ENCODE measurements at regions not wholly inside any gene's neighbourhood (a gene's known extent, or its start where the extent isn't known, plus 50 kb on each side); places are given as distances from the start of the nearest gene placed in this dataset.
"Not testable (repeated sequence)": the region's sequence is repeated elsewhere in the genome, so short reads cannot be mapped to it uniquely, and the experiment has no call there.

DNA sequence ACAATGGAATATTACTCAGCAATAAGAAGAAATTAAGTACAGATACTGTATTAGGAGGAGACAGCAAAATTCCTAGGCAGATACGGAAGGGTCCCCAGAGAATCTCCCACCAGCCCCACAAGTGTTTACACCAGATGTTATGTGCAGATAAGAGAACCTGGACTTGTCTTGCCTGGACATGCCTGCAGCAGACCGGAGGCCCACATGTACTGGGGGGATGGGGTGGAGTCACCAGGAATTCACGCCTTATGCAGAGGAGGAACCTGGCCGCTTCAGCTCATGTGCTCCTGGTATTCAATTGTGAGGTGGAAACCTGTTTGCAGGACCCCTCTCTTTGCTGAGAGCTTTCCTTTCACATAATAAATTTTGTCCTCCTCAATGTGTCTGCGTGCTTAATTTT, 586.3 kb upstream of the DEFB115 start:
- DNase-seq = not testable (repeated sequence)

DNA sequence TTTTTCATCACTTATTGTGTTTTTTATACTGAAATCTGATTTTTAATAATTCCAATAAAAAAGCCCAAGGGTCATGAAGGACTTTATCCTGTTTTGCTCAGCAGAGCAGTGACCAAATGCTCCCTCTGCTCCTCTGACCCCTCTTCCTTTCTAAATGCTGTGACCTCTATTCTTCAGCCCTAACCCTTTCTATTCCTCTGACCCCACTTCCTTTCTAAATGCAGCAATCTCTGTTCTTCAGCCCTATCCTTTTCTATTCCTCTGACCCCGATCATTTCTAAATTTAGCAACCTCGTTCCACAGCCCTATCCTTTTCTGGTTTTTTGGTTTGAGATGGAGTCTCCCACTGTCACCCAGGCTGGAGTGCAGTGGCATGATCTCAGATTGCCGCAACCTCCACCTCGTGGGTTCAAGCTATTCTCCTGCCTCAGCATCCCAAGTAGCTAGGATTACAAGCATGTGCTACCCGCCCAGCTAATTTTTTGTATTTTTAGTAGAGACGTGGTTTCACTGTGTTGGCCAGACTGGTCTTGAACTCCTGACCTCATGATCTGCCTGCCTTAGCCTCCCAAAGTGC, 581.4 kb upstream of the DEFB115 start:
- not testable (repeated sequence) for DNase-seq

DNA sequence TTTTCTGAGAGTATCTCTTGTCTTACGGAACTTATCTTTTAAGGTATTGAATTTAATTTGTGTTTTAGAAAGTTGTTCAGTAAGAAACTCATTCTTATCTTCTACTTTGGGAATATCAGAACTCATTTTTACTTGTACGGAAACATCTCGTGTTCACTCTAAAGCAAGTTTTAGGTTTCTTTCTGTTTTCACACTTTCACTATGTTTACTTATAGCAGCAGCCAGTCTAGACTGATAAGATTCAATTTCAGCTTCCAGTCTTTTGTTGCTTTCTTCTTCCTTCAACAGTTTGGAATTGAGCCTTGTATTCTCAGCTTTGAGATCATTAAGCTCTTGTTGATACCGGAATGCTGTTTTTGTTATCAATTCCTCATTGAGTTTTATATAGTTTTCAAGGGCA, 575.2 kb upstream of the DEFB115 start:
- DNase-seq = not testable (repeated sequence)

- not testable (repeated sequence) for DNase-seq
These were observed 544.6 kb upstream of the DEFB115 start for GRCh38 chr20:30712861-30713260.

GRCh38 chr20:30719415-30720199, 537.9 kb upstream of the DEFB115 start:
- DNase-seq = not testable (repeated sequence)

DNA sequence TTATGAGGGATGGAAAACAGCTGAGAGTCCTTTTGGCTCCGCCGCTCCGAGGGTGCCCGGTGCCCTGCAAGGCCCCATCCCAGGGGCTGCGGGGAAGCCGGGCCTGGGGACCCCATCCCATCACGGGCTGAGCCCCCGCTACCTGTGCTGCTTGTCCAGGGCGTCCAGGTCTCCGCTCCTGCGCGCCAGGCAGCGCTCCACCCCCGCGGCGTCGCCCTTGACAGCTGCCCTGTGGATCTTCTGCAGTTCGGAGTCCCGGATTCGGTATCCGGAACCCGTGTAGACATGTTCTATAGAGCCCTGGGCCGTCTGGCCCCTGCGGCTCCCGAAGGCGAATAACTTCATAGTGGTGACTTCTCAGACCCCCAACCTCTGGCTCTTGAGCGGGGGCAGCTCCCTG, 534.0 kb upstream of the DEFB115 start:
- not testable (repeated sequence) for DNase-seq

- DNase-seq = not testable (repeated sequence)
These were observed 533.4 kb upstream of the DEFB115 start for GRCh38 chr20:30723934-30724687.

DNA sequence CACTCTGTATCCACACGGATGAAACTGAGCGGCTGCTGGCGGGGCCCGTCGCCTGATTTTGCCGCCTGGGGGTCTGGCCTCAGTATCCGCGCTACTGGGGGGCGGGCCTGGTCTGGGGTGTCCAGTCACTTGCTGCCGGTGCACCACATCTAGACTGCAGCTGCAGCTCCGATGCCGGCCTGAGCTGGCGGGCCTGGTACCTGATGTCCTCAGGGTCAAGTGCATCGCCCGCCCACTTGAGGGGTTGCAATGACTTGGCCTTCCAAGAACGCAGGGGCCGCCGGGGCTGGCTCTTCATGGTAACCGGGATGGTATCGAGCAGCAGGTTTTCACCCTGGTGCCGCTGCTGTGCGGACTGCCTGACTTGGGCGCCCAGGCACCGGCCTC, 532.8 kb upstream of the DEFB115 start:
- DNase-seq = not testable (repeated sequence)

DNA sequence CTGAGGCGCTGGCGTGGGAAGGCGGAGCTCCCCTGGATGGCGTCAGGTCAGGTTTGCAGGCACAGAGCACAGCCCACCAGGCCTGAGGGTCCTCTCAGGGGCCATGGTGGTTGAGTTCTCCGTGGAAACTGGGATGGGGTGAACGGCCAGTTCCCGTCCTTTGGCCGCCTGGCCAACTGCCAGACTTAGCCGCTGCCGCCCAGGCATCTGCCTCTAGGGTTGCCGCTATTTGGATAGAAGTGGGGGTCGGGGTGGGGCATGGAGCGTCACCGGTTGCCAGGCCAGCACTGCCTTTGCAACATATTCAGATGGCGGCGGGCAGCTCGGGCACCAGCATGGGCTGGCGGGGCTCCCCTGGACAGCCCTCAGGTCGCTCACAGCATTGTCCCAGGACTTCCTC, 532.3 kb upstream of the DEFB115 start:
- not testable (repeated sequence) for DNase-seq

DNA sequence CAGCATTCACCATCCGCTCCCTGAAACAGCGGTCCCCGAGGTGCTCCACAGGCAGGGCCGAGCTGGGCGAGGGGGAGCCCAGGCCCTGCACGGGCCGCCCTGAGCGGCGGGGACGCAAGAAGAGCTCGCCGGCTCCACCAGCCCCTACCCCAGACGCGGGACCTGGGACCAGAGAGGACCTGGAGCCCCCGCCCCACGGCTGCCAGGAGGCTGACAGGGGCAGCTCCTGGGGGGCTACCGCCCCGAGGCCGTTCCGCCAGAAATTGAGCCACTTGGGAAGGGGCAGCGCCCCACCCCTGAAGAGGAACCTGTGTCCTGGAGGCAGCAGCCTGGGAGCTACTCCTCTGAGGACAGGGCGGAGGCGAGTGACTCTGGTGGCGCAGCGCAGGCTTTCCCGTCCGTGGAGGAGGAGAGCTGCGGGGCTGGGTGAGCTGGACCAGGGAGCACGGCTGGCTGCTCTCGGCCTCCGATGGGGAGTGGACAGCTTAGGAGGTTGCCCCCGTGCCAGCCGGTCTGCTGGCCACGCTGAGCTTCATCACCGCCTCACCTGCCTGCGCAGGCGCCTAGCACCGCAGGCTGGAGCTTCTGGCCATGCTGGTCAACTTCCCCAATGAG, 529.1 kb upstream of the DEFB115 start:
- not testable (repeated sequence) for DNase-seq
